ENCODE measurements at regions not wholly inside any gene's neighbourhood (a gene's known extent, or its start where the extent isn't known, plus 50 kb on each side); places are given as distances from the start of the nearest gene placed in this dataset.

DNA sequence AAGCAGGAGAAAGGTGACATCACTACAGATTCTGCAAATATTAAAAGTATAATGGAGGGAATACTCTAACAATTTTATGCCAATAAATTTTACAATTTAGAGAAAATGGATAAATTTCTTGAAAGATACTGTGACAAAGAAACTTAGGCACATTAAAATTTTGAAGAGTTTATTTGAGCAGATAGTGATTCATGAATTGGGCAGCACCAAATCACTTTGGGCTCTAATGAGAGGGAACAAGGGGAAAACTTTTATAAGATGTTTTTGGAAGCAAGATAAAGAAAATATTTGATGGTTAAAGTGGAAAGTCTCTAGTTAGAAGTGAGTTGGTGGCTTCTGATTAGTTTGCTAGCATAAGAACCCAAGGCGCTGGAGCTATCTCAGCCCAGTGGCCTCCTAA lies 55.2 kb upstream of the FMN2 start:
- H3K4me3 ChIP-seq (ENCODE audit: extremely low read depth in 1 of 4, insufficient read depth in 2 of 4, low read depth in 3 of 4, low read length in 4 of 4): no peak overlapping the region
- no peak overlapping the region for H2AFZ ChIP-seq (ENCODE audit: low read length)
- FAIRE-seq (no peak), DNase-seq (ENCODE audit: low read depth in 1 of 2, low spot score in 2 of 2) (no peak)
- CTCF ChIA-PET (ENCODE audit: partially characterized antibody): interaction anchor here (1.1 to 1.3 kb wide), 2 partner anchors 9 to 144 kb away, joined by 3 read pairs; no protein-coding TSS in a partner anchor
- H2BK5ac ChIP-seq (ENCODE audit: low read depth, low read length): no peak overlapping the region
- H4K20me1 ChIP-seq (replicated peaks in 1 of 2; ENCODE audit: control insufficient read depth in 1 of 2, insufficient read depth in 2 of 2, low read length in 2 of 2): no peaks in the 10 kb centered on the region
- H2BK120ac ChIP-seq (replicated peaks; ENCODE audit: low read depth, low read length): no peak overlapping the region
- H3K4me2 ChIP-seq (ENCODE audit: insufficient read depth in 1 of 2, low read depth in 2 of 2, low read length in 2 of 2): no peak overlapping the region
- H3K56ac ChIP-seq (replicated peaks; ENCODE audit: insufficient read length, low read depth, low read length): no peak overlapping the region
- no peak overlapping the region for H4K5ac ChIP-seq (ENCODE audit: insufficient read length, low read depth, low read length)
- H3K23ac ChIP-seq (ENCODE audit: insufficient read length): no peak overlapping the region
- H3K36me3 ChIP-seq (ENCODE audit: control insufficient read depth in 2 of 4, insufficient read depth in 4 of 4, low read length in 3 of 4): no peaks in the 10 kb centered on the region
- POLR2A ChIA-PET (ENCODE audit: partially characterized antibody): no interaction called here
- no peaks in the 10 kb centered on the region for H3K27me3 ChIP-seq (replicated peaks in 1 of 4; ENCODE audit: control insufficient read depth in 3 of 4, extremely low read depth in 1 of 4, insufficient read depth in 3 of 4, low read length in 3 of 4)
- H3K18ac ChIP-seq (ENCODE audit: extremely low read depth, low read length): no peak overlapping the region
- no peak overlapping the region for H3K27ac ChIP-seq (ENCODE audit: low read depth, low read length)
- H3K9me3 ChIP-seq (ENCODE audit: insufficient read depth in 2 of 2, low read depth in 1 of 2, low read length in 1 of 2): 0 out of 4 replicates have a peak, but pooled peaks cover 0 to 2% of the 10 kb centered on the region in 2 experiments
- no peak overlapping the region for H4K8ac ChIP-seq (ENCODE audit: extremely low read depth, insufficient read depth, low read length)
- WGBS, 2 experiments (ENCODE audit: extremely low coverage in 1 of 2, insufficient coverage in 1 of 2, insufficient read length in 1 of 2, insufficient replicate concordance in 2 of 2, low coverage in 1 of 2, low lambda C conversion rate in 2 of 2, missing lambda C conversion rate in 1 of 2): 88% methylated on average over 1 of the region's 1 CpG; no CpG with 5 or more reads in 1 of the 2 experiments
- no peak overlapping the region for H3K14ac ChIP-seq (ENCODE audit: insufficient read length)
- no peak overlapping the region for H3K9ac ChIP-seq (replicated peaks in 1 of 4; ENCODE audit: extremely low read depth in 1 of 4, low read depth in 3 of 4, low read length in 3 of 4)
- H2BK15ac ChIP-seq (ENCODE audit: low read length): no peak overlapping the region
- no peak overlapping the region for H3K4ac ChIP-seq (replicated peaks; ENCODE audit: insufficient read length, low read depth, low read length)
- no peak overlapping the region for H2AK5ac ChIP-seq (ENCODE audit: low read depth, low read length)
- no peaks in the 10 kb centered on the region for H3K4me1 ChIP-seq (replicated peaks in 1 of 4; ENCODE audit: control insufficient read depth in 3 of 4, insufficient read depth in 4 of 4, low read length in 3 of 4)
- H2BK12ac ChIP-seq (ENCODE audit: low read depth, low read length): no peak overlapping the region
- no peaks in the 10 kb centered on the region for H3K79me1 ChIP-seq (ENCODE audit: low read depth, low read length)
- H3K79me2 ChIP-seq (ENCODE audit: control insufficient read depth in 1 of 2, insufficient read depth in 2 of 2, low read length in 2 of 2): no peaks in the 10 kb centered on the region
- no peaks in the 10 kb centered on the region for H3K23me2 ChIP-seq (ENCODE audit: low read depth, low read length)
- no peak overlapping the region for H2BK20ac ChIP-seq (ENCODE audit: low read length)
- no peak overlapping the region for H4K91ac ChIP-seq (replicated peaks; ENCODE audit: insufficient read length, low read length)
- TF ChIP-seq, protein P1, sequence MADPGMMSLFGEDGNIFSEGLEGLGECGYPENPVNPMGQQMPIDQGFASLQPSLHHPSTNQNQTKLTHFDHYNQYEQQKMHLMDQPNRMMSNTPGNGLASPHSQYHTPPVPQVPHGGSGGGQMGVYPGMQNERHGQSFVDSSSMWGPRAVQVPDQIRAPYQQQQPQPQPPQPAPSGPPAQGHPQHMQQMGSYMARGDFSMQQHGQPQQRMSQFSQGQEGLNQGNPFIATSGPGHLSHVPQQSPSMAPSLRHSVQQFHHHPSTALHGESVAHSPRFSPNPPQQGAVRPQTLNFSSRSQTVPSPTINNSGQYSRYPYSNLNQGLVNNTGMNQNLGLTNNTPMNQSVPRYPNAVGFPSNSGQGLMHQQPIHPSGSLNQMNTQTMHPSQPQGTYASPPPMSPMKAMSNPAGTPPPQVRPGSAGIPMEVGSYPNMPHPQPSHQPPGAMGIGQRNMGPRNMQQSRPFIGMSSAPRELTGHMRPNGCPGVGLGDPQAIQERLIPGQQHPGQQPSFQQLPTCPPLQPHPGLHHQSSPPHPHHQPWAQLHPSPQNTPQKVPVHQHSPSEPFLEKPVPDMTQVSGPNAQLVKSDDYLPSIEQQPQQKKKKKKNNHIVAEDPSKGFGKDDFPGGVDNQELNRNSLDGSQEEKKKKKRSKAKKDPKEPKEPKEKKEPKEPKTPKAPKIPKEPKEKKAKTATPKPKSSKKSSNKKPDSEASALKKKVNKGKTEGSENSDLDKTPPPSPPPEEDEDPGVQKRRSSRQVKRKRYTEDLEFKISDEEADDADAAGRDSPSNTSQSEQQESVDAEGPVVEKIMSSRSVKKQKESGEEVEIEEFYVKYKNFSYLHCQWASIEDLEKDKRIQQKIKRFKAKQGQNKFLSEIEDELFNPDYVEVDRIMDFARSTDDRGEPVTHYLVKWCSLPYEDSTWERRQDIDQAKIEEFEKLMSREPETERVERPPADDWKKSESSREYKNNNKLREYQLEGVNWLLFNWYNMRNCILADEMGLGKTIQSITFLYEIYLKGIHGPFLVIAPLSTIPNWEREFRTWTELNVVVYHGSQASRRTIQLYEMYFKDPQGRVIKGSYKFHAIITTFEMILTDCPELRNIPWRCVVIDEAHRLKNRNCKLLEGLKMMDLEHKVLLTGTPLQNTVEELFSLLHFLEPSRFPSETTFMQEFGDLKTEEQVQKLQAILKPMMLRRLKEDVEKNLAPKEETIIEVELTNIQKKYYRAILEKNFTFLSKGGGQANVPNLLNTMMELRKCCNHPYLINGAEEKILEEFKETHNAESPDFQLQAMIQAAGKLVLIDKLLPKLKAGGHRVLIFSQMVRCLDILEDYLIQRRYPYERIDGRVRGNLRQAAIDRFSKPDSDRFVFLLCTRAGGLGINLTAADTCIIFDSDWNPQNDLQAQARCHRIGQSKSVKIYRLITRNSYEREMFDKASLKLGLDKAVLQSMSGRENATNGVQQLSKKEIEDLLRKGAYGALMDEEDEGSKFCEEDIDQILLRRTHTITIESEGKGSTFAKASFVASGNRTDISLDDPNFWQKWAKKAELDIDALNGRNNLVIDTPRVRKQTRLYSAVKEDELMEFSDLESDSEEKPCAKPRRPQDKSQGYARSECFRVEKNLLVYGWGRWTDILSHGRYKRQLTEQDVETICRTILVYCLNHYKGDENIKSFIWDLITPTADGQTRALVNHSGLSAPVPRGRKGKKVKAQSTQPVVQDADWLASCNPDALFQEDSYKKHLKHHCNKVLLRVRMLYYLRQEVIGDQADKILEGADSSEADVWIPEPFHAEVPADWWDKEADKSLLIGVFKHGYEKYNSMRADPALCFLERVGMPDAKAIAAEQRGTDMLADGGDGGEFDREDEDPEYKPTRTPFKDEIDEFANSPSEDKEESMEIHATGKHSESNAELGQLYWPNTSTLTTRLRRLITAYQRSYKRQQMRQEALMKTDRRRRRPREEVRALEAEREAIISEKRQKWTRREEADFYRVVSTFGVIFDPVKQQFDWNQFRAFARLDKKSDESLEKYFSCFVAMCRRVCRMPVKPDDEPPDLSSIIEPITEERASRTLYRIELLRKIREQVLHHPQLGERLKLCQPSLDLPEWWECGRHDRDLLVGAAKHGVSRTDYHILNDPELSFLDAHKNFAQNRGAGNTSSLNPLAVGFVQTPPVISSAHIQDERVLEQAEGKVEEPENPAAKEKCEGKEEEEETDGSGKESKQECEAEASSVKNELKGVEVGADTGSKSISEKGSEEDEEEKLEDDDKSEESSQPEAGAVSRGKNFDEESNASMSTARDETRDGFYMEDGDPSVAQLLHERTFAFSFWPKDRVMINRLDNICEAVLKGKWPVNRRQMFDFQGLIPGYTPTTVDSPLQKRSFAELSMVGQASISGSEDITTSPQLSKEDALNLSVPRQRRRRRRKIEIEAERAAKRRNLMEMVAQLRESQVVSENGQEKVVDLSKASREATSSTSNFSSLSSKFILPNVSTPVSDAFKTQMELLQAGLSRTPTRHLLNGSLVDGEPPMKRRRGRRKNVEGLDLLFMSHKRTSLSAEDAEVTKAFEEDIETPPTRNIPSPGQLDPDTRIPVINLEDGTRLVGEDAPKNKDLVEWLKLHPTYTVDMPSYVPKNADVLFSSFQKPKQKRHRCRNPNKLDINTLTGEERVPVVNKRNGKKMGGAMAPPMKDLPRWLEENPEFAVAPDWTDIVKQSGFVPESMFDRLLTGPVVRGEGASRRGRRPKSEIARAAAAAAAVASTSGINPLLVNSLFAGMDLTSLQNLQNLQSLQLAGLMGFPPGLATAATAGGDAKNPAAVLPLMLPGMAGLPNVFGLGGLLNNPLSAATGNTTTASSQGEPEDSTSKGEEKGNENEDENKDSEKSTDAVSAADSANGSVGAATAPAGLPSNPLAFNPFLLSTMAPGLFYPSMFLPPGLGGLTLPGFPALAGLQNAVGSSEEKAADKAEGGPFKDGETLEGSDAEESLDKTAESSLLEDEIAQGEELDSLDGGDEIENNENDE (IDR thresholded peaks at IDR 0.05; ENCODE audit: insufficient replicate concordance, low read length): no peak

Data from H1 (cell line).